ENCODE measurements at regions not wholly inside any gene's neighbourhood (a gene's known extent, or its start where the extent isn't known, plus 50 kb on each side); places are given as distances from the start of the nearest gene placed in this dataset.
"Not testable (repeated sequence)": the region's sequence is repeated elsewhere in the genome, so short reads cannot be mapped to it uniquely, and the experiment has no call there.

DNA sequence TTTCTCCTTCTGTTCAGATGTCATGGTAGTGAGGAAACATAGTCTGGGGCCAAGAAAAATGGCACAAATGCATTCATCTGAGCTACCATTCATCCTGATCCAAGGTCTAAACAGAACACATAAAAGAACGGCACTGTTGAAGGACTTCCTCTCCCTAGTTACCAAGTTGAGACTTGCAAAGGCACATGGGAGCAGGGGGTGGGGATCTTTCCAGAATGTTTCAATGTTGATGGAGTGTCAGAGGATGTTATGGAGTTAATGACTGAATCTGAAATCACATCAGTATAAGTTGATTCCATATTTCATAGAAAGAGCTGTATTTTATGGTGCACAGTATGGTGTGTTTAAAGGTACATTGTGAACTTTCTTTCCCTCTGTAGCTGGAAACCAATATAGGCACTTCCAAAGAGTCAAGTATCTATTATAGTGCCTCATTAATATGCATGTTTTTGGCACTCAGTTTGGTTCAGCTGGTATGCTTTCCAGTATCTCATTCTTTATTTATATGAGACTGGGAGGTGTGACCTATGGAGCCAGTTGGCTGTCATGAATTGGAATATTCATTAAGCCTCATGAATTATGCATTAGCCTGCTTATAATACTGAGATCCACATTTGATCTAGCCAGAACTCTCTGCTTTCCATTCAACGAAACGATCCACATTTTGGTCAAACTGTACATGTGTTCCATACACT, 603.0 kb downstream of the NR2F1-AS1 start:
- DNase-seq, result no peak

DNA sequence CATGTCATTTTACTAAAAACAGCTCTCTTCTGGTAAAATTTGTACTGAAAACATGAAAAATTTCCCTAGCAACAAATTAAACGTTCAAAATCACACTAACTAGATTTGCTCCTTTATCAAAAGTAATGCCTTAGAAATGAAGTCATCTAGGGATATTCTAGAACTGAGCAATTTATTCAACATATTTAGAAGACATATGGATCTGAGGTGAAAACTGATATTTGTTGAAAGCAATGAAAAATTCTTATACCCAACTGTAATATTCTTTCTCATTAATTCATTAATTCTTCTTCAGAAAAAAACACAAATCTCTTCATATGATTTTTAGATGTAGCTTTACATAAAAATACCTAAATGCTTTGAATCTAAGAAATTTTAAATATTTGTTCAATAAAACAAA, 604.9 kb downstream of the NR2F1-AS1 start:
- no peak for DNase-seq

DNA sequence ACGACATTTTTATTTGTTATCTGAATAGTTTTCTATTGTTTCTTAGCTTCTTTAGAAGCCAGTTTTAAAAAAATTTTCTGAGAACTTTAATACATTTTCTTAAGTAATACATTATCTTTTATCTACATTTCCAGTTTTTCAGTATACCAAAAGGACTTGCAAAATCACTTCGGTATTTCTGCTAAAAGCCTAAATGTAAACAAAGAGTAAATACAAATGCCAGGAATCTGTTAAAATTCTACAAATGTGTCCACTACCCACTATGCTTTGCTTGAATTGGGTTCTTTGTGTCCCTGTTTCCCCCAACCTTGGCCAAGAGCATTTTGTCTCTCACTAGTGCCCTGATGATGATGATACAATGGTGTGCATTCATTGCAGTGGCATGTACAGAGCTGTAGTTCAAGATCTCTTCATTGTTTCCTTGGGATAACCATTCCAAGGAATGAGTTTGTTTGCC, 611.2 kb downstream of the NR2F1-AS1 start:
- DNase-seq, result no peak

DNA sequence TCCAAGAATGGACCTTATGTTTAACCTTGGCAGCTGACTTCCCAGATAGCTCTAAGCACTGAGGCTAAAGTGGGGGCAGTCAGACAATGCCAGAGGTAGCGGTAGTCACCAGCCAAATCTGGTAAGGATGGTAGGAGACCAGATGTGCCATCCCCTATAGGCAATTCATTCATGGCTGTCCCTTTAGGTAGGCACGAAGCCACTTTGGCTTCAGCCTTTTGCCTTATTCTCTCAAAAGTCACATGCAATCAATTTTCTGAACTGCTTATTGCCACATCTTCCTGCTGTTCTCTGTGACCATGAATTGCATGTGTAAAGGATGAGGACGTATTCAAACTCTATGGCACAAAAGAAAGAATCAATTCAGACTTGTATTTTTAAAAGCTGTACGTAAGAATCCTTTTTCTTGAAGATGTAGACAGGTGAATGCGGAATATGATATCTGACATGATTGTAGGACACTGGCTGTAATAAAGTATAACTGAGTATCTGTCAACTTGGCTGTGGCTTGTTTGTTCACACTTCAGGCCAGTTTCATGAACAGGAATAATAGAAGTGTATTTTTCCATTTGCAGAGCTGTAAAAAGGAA, 611.7 kb downstream of the NR2F1-AS1 start:
- DNase-seq, result no peak

DNA sequence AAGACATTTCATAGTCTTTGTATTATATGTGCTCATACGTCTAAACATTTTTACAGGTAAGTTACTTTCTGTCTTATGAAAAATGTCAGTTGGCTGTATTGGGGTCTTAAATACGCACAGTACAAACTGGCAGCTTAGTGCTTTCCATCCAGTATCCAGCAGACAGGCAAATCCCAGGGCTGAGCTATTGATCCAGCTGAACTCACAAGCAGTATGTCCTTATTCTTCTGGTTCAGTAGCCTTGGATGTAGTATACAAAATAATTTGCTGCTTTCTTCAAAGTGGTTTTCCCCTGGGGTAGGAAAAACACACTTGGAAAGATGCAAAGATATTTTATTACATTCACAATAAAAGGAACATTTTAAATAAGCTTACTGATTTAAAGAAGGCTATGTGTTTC, 617.2 kb downstream of the NR2F1-AS1 start:
- no peak for DNase-seq

DNA sequence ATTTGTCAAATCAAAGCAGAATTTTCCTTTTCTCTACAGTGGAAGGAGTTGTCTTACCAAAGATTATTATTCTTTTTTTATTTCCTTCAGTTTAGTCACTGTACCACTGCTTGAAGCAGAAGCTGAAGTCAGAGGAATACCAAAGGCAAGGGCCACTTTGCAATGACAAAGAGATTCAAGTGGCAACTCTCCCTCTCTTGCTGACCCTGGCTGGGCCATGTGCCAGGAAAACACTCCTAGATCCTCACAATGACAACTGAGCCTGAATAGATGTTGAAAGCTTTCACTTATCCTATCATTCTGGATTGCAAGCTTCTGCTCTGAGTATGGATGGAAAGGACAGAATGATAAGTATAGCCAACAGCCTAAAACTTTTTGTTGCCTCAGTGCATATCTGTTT, 618.3 kb downstream of the NR2F1-AS1 start:
- peak; percentile 88 for DNase-seq

DNA sequence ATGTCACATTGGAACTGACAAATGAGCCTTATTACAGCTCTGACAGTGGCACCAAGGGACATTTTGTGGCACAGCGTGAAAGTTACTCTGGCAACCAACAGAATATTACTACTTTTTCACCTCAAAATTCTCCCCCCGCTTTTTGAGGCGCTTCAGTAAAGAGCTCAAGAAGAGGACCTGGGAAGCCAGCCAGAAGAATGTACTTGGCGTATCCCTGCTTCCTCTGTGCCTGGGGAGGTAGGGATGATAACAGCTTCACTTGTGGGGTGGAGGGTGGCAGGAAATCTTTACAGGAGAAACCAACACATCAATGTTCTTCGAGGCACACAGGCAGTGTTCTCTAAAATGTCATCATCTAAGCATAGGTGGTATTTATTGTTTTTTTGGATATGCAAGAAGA, 624.1 kb downstream of the NR2F1-AS1 start:
- DNase-seq, result no peak

DNA sequence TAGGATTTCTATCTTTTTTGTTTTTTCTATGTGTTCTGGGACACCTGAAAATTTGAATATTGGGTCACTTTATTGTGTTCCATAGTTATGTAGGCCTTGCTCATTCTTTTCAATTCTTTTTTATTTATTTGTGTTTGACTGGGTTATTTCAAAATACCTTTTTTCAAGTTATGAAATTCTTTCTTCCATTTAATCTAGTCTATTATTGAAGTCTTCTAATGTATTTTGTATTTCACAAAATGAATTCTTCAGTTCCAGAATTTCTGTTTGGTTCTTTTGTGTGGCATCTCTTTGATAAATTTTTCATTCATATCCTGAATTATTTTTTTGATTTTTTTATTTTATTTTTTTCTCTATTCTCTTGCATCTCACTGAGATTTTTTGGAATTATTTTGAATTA, 628.8 kb downstream of the NR2F1-AS1 start:
- no peak for DNase-seq

DNA sequence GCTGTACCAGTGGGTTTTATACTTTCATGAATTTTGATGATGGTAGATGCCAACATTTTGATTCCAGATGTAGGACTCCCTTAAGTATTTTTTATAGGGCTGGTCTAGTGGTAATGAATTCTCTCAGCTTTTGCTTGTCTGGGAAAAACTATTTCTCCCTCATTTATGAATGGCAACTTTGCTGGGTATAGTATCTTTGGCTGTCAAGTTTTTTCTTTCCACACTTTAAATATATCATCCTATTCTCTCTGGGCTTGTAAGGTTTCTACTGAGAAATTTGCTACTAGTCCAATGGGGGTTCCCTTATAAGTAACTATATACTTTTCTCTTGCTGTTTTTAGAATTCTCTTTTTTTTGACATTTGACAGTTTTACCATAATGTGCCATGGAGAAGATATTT, 629.3 kb downstream of the NR2F1-AS1 start:
- DNase-seq, result no peak

DNA sequence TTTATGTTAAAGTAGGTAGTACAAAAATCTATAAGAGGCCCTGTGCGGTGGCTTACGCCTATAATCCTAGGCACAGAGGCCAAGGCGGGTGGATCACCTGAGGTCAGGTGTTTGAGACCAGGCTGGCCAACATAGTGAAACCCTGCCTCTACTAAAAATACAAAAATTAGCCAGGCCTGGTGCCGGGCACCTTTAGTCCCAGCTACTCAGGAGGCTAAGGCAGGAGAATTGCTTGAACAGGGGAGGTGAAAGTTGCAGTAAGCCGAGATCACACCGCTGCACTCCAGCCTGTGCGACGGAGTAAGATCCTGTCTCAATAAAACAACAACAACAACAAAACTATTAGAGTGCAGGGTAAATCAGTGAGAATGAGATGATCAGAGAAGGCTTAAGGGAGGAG, 634.5 kb downstream of the NR2F1-AS1 start:
- DNase-seq, result no peak

DNA sequence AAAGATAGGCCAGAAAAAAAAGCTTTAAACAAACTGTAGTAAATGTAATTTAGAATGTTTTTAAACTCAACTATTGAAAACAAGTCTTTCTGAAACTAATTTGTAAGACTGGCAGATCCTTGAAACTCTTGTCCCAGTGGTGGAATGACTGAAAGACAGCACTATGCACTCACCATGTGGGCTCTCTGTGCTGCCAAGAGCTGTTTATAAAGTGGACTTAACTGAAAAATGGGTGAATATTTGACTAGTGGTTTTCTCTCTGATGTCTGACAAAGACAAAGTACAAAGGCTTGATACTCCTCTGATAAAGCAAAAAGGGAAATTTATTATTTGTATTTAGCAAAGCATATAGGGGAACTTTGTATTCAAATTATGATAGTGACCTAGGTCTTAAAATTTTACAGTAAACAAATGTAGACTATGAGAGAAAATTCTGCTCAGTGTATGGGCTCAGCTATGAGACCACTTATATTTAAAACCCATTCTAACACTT, 635.4 kb downstream of the NR2F1-AS1 start:
- no peak for DNase-seq

DNA sequence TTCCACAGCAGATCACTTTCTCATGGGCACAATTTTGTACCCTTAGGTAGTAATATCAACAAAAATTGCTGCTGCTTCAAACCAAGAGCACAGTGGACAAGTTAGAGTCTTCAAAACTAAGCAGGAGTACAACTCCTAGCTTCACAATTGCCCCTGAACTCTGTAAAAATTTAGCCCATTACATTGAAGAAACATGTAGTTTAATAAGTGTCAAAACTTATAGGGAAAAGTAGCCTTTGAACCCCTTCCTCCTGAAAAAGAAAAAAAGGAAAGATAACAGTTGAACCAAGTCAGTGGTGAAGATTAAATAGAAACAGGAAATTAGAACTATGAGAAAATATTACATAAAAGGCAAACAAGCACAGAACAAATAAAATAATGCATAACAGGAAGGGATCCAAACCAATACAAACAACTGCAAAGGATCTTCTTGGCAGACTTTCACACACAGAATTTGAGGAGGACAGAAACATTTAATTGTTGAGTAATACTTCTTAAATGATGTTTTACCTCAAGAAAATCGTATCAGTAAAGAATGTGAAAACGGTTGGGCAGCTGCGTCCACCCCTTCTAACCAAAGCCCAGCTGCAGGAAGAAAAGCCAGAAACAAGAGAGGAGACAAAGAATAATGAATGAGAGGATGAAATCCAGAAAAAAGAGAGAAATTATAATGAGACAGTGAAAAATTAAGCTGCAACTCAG, 636.0 kb downstream of the NR2F1-AS1 start:
- DNase-seq, result no peak

DNA sequence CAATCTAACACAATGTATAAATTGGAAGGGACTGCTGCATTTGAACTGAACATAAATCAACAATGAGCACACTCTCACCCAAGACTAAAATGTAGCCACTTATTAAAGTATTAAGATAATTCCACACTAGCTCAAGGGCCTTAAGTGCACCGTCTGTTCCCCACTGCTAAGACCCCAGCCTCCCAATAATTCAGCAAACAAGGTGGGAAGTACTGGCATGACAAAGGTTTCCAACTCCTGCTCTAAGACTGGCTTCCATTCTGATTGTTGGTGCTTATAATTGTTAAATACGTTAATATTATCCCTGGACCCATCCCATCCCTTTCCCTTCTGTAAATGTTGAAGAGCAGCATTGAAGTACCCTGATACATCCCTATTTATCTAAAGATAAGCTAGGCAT, 636.7 kb downstream of the NR2F1-AS1 start:
- no peak for DNase-seq

DNA sequence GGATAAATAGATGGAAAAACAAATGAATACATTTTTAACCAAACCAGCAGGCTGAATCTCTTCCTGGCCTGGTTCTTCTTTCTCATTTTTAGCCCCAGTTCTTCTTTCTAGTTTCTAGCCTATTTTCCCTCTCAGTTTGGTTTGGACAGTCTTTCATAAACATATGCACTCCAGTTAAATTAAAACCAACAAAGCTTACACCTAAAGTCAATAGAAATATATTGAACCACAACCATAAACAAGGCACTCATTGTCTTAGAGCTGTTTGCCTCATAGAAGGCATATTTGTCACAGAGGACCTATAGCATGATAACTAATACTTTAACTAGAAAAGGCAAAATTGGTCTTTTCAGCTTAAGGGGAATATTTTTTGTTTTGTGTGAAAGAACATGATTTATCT, 638.3 kb downstream of the NR2F1-AS1 start:
- no peak for DNase-seq

DNA sequence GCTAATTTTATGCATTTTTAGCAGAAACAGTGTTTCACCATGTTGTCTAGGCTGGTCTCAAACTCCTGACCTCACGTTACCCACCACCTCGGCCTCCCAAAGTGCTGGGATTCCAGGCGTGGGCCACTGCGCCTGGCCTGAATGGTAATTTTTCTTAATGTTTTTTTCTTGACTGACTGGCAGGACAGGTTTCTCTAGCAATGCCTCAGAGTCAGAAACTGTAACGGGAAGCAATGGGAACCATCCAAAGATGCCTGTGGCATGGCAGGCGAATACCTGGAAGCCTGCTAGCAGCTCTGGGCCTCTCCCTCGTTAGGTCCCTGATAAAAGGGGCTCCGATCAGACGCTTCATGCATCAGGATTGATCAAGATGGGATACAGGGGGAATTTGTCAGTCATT, 639.2 kb downstream of the NR2F1-AS1 start:
- DNase-seq, result no peak

DNA sequence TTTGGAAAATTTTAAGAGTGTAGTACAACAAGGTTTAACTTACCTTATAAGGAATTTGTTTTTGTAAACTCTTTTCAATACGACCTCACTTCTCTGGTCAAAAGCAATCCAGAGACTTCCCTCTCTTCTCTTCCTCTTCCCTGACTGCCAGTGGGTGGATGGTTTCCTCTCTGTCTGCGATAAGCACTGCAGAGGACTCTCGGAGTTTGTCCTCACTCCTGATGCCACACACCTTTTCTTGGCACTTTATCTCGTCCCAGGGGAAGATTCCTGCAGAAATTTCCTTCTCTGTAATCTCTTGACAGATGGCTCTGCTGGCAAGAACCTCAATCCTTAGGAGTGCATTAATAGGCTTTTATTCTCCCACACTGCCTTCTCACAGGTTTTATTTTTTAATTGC, 641.6 kb downstream of the NR2F1-AS1 start:
- no peak for DNase-seq

DNA sequence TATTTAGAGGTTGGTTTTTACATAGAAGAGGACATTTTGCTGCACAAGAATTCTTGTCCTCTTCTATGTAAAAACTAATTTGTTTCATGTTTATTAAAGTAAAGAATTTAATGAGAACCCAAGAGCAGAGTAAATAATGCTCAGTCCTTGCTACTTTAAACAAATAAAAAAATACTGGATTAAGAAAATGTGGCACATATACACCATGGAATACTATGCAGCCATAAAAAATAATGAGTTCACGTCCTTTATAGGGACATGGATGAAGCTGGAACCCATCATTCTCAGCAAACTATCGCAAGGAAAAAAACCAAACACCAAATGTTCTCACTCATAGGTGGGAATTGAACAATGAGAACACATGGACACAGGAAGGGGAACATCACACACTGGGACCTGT, 643.6 kb downstream of the NR2F1-AS1 start:
- not testable (repeated sequence) for DNase-seq

DNA sequence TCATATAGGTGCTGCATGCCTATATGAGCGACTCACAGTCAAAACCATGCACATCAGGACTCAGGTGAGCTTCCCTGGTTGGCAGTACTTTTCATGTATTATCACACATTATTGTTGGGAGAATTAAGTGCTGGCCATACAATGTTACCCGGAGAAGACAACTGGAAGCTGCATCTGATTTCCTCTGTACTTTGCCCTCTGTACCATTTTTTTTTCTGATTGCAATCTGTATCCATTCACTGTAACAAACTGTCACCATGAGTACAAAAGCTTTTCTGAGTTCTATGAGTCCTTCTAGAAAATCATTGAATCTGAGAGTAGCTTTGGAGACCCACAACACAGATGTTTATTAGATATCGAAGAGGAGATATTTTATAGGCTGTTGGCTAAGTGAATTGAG, 651.0 kb downstream of the NR2F1-AS1 start:
- no peak for DNase-seq

DNA sequence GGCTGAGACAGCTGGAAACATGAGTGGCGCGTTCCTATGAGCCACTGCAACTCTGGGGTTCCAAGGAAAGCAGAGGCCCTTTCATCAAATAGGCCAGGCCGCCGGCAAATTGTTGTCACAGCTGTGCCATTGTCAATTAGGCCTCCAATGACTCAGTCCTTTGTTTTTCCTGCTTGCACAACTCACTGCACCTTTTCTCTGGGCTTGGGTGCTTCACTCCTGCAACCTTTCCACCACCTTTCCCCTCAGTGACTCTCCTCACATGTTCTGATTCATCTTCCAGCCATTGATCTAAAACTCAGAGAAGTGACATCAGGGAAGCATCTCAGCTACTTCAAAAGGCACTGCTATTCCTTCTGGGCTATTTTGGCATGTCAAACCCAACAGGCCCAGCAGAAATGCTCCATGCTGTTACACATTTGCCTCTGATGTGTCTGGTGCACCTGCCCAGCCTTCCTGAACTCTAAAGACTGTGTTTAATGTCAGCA, 653.7 kb downstream of the NR2F1-AS1 start:
- DNase-seq, result peak; percentile 93

DNA sequence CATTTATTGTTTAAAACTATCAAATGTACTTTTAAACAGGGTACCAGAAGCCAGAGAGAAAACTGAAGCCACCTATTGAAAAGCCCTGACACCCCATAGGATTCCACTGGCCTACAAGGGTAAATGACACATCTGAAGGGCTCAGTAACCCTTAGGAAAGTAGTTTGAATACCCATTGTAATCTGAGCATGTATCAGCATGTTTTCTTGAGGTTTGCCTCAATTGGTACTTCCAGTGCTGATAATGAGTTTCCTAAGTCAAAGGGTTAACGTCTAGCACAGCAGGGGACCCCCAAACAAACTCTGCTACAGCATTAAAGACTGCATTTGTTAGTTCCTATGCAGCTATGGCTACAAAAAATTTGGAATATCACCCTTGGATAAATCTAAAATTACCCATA, 657.1 kb downstream of the NR2F1-AS1 start:
- no peak for DNase-seq

DNA sequence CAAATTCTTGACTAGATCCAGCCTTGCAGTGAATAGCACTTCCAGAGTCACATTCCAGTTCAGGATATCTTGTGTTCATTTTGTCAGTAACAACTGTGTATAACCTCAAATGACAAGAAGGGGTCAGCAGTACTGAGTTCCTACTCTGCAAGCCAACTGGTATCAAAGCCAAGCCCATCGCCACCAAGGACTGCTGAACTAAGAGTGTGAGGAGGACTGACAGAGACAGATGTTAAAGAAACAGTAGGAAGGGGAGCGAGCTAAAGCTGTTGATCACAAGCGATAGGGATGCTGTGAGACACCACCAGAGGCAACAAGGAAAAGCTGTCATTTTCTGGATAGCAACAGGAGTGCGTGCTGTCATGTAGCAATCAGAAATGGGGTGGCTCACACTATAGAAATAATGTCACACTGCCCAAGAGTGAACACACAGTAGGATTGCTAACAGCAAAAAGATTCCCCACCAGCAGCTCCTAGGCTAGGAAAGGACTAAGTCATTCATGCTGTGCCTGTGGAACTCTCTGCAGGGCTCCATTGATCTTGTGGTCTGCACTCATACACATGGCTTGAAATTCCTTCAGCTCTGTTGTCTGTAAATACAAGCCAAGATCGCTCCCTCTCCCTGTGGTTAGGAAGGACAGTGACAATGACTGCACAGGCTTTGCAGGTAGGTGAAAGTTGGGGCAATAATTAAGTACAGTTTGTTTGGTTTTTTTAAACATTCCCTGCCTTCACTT, 658.6 kb downstream of the NR2F1-AS1 start:
- no peak for DNase-seq

DNA sequence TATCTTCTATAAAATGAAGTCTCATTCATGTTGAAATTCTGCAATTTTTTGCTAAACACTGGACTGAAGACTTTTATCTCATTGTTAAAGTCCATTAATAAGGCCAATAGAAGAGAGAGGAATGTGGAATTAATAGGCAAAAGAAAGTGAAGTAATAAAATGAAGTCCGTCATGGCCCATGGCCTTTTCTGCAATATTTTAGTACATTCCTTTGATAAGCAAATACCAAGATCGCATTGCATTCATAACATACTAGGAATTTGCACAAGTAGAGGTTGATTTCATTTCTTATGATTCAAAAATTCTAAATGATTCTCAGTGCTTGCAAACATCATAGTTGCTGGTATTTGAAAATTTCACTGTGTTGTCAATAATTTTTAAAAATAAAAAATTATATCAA, 664.0 kb downstream of the NR2F1-AS1 start:
- DNase-seq, result no peak

DNA sequence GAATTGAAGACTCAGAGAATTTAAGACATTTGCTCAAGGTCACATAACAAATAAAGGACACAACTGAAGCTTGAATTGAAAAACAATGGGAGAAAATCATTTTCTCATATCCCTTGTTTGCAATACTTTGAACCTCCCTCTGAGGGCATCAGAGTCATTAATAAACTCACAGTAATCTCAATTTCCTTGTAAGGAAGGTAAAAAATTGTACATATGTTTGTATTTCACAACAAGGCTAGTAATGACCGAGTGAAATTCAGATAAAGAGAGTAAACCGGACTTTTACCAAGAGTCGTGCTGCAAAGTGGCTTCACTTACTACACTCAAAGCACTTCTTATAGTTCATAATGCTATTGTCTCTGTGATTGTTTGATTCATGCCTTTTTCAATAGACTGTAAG, 665.0 kb downstream of the NR2F1-AS1 start:
- no peak for DNase-seq

All from SHP77 treated with DMSO at 0.1 percent for 48 hours (cell line).